Ovary (tissue), 3 donors: ENCODE measurements at regions not wholly inside any gene's neighbourhood (a gene's known extent, or its start where the extent isn't known, plus 50 kb on each side); places are given as distances from the start of the nearest gene placed in this dataset.

Experiments
- EP300 ChIP-seq: sonication (generic); formaldehyde crosslinking; IDR thresholded peaks from one replicate; pipeline ENCODE4 v1.6.1; 2017; ENCODE audit warnings: antibody characterized with exemption
- POLR2A ChIP-seq: fragments of 450-650 bp; IDR thresholded peaks from one replicate; pipeline ENCODE4 v1.6.1; 2017; ENCODE audit warnings: antibody characterized with exemption, mild to moderate bottlenecking, moderate library complexity
- TF ChIP-seq, protein P1 (sequence below), 3 donors: fragments of 450-650 bp in 2 of 3; fragments of 200-600 bp in 1 of 3; IDR thresholded peaks; one replicate each; pipeline versions ENCODE4 v1.5.1 to v1.8.0; 2016 to 2022; ENCODE audit warnings: antibody characterized with exemption in 3 of 3, mild to moderate bottlenecking in 1 of 3
- donor health status: DM: no; HTN: no; CAD: no.

- TF ChIP-seq, protein P1, sequence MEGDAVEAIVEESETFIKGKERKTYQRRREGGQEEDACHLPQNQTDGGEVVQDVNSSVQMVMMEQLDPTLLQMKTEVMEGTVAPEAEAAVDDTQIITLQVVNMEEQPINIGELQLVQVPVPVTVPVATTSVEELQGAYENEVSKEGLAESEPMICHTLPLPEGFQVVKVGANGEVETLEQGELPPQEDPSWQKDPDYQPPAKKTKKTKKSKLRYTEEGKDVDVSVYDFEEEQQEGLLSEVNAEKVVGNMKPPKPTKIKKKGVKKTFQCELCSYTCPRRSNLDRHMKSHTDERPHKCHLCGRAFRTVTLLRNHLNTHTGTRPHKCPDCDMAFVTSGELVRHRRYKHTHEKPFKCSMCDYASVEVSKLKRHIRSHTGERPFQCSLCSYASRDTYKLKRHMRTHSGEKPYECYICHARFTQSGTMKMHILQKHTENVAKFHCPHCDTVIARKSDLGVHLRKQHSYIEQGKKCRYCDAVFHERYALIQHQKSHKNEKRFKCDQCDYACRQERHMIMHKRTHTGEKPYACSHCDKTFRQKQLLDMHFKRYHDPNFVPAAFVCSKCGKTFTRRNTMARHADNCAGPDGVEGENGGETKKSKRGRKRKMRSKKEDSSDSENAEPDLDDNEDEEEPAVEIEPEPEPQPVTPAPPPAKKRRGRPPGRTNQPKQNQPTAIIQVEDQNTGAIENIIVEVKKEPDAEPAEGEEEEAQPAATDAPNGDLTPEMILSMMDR (IDR thresholded peaks at IDR 0.05): no peak
- no peak for TF ChIP-seq POLR2A
- TF ChIP-seq EP300: no peak
Observed at GRCh38 chr12:92400006-92400405, 254.4 kb upstream of the BTG1 start.
